Gastroesophageal sphincter (tissue), 3 donors: ENCODE measurements at regions not wholly inside any gene's neighbourhood (a gene's known extent, or its start where the extent isn't known, plus 50 kb on each side); places are given as distances from the start of the nearest gene placed in this dataset.

Source experiments
- EP300 ChIP-seq: sonication (generic); formaldehyde crosslinking; IDR thresholded peaks from one replicate; pipeline ENCODE4 v1.6.1; 2017; ENCODE audit warnings: antibody characterized with exemption, mild to moderate bottlenecking
- POLR2A ChIP-seq, 2 donors: fragments of 450-650 bp; IDR thresholded peaks; one replicate each; pipeline ENCODE4 v1.6.1; 2017; ENCODE audit warnings: antibody characterized with exemption in 2 of 2, mild to moderate bottlenecking in 2 of 2, moderate library complexity in 1 of 2
- TF ChIP-seq, protein P1 (sequence below), 4 experiments: fragments of 200-600 bp in 2 of 4; fragments of 450-650 bp in 2 of 4; sonication (generic) in 1 of 4; IDR thresholded peaks; one replicate each; pipeline ENCODE4 v1.5.1; 2017 to 2019; ENCODE audit warnings: antibody characterized with exemption in 4 of 4, mild to moderate bottlenecking in 2 of 4, moderate library complexity in 2 of 4

DNA sequence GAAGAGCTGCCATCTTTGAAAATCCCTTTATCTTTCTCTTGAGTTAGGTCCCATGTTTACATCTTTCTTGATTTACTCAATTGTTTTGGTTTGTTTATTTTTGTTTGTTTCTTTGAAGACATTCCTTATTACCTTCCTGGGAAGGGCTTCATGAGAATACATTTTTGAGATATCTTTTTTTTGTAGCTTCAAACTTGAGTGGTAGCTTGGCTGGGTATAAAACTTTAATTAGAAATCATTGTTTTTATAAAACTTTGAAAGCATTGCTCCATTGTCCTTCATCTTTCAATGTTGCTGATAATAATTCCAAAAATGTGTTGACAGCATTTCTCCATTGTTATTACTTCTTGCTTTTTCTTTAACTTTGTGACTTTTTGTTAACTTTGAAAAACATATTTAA lies 145.9 kb upstream of the RBMS1 start:
- TF ChIP-seq, protein P1, sequence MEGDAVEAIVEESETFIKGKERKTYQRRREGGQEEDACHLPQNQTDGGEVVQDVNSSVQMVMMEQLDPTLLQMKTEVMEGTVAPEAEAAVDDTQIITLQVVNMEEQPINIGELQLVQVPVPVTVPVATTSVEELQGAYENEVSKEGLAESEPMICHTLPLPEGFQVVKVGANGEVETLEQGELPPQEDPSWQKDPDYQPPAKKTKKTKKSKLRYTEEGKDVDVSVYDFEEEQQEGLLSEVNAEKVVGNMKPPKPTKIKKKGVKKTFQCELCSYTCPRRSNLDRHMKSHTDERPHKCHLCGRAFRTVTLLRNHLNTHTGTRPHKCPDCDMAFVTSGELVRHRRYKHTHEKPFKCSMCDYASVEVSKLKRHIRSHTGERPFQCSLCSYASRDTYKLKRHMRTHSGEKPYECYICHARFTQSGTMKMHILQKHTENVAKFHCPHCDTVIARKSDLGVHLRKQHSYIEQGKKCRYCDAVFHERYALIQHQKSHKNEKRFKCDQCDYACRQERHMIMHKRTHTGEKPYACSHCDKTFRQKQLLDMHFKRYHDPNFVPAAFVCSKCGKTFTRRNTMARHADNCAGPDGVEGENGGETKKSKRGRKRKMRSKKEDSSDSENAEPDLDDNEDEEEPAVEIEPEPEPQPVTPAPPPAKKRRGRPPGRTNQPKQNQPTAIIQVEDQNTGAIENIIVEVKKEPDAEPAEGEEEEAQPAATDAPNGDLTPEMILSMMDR (IDR thresholded peaks at IDR 0.05): no peak
- TF ChIP-seq POLR2A (IDR thresholded peaks at IDR 0.05) (no peak), EP300 (no peak)
